Vagina (tissue), 2 donors: ENCODE measurements at regions not wholly inside any gene's neighbourhood (a gene's known extent, or its start where the extent isn't known, plus 50 kb on each side); places are given as distances from the start of the nearest gene placed in this dataset.

ENCODE experiments used
- DNase-seq, 2 donors: peaks; one replicate each; pipeline ENCODE4 v3.0.0-alpha.2; 2017; ENCODE audit errors: extremely low spot score in 2 of 2
- H3K27ac ChIP-seq: fragments of 200-600 bp; sonication (generic); one replicate; pipeline ENCODE4 v1.5.1; 2019
- H3K27me3 ChIP-seq: fragments of 200-600 bp; sonication (generic); one replicate; pipeline ENCODE4 v1.5.1; 2019
- H3K36me3 ChIP-seq, 2 donors: fragments of 200-600 bp; sonication (generic); one replicate each; pipeline ENCODE4 v1.5.1; 2017 to 2019
- H3K4me1 ChIP-seq: fragments of 200-600 bp; sonication (generic); one replicate; pipeline ENCODE4 v1.5.1; 2019
- H3K4me3 ChIP-seq, 2 donors: fragments of 200-600 bp; sonication (generic); 1 replicate in 1 of 2; 2 replicates in 1 of 2; pipeline ENCODE4 v1.5.1; 2016 to 2019
- H3K9me3 ChIP-seq: fragments of 200-600 bp; sonication (generic); one replicate; pipeline ENCODE4 v1.5.1; 2019
- POLR2A ChIP-seq, 2 donors: fragments of 450-650 bp; IDR thresholded peaks; one replicate each; pipeline ENCODE4 v1.6.1; 2017; ENCODE audit warnings: antibody characterized with exemption in 2 of 2, mild to moderate bottlenecking in 2 of 2, moderate library complexity in 2 of 2
- POLR2AphosphoS5 ChIP-seq, 2 donors: sonication (generic); formaldehyde crosslinking; IDR thresholded peaks; one replicate each; pipeline ENCODE4 v1.9.0; 2017; ENCODE audit warnings: antibody characterized with exemption in 2 of 2, mild to moderate bottlenecking in 2 of 2, low read depth in 1 of 2; ENCODE audit not compliant: insufficient read depth in 1 of 2
- intact Hi-C: fragments of 100-400 bp; cut with DNase I; formaldehyde crosslinking; loops from one replicate; pipeline ENCODE4 v1.15.1; 2023
- TF ChIP-seq, protein P1 (sequence below), 3 experiments: fragments of 450-650 bp in 2 of 3; fragments of 200-600 bp in 1 of 3; sonication (generic) in 1 of 3; IDR thresholded peaks; one replicate each; pipeline ENCODE4 v1.5.1; 2017 to 2019; ENCODE audit warnings: antibody characterized with exemption in 3 of 3, mild to moderate bottlenecking in 2 of 3, moderate library complexity in 2 of 3

DNA sequence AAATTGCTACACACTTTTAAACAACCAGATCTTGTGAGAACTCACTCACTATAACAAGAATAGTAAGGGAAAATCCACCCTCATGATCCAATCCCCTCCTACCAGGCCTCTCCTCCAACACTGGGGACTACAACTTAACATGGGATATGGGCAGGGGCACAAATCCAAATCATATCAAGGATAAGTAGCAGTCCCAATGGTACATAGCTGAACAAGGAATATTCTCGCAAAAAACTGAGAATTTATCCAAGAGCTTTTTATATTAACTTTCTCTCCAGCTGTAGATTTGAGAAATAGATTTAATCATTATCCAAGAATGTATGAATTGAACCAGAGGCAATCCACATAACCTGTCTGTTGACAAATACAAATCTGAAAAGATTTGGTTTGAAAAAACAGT, 185.2 kb downstream of the TMTC3 start:
- H3K27ac ChIP-seq, result no peak overlapping the region
- no peak for TF ChIP-seq POLR2A (IDR thresholded peaks at IDR 0.05)
- TF ChIP-seq, protein P1, sequence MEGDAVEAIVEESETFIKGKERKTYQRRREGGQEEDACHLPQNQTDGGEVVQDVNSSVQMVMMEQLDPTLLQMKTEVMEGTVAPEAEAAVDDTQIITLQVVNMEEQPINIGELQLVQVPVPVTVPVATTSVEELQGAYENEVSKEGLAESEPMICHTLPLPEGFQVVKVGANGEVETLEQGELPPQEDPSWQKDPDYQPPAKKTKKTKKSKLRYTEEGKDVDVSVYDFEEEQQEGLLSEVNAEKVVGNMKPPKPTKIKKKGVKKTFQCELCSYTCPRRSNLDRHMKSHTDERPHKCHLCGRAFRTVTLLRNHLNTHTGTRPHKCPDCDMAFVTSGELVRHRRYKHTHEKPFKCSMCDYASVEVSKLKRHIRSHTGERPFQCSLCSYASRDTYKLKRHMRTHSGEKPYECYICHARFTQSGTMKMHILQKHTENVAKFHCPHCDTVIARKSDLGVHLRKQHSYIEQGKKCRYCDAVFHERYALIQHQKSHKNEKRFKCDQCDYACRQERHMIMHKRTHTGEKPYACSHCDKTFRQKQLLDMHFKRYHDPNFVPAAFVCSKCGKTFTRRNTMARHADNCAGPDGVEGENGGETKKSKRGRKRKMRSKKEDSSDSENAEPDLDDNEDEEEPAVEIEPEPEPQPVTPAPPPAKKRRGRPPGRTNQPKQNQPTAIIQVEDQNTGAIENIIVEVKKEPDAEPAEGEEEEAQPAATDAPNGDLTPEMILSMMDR (IDR thresholded peaks at IDR 0.05), result no peak
- no peak for TF ChIP-seq POLR2AphosphoS5 (IDR thresholded peaks at IDR 0.05; ENCODE audit: insufficient read depth in 1 of 2, low read depth in 1 of 2)
- no peaks in the 10 kb centered on the region for H3K27me3 ChIP-seq

GRCh38 chr12:88328090-88328489, 186.0 kb downstream of the TMTC3 start:
- TF ChIP-seq, protein P1 (IDR thresholded peaks at IDR 0.05), result no peak
- no peak for TF ChIP-seq POLR2AphosphoS5 (IDR thresholded peaks at IDR 0.05; ENCODE audit: insufficient read depth in 1 of 2, low read depth in 1 of 2)
- TF ChIP-seq POLR2A (IDR thresholded peaks at IDR 0.05), result no peak
- H3K27ac ChIP-seq, result no peak overlapping the region
- H3K27me3 ChIP-seq, result no peaks in the 10 kb centered on the region
- peaks cover 15% of the 10 kb centered on the region for H3K4me1 ChIP-seq
- H3K36me3 ChIP-seq, result no peaks in the 10 kb centered on the region
- no peak for DNase-seq
- H3K4me3 ChIP-seq, result no peak overlapping the region
- intact Hi-C loops, result no loop called here
- no peaks in the 10 kb centered on the region for H3K9me3 ChIP-seq

More for the DNA sequence above, 185.2 kb downstream of the TMTC3 start:
- H3K4me3 ChIP-seq, result no peak overlapping the region
- intact Hi-C loops, result no loop called here
- H3K4me1 ChIP-seq, result peaks cover 15% of the 10 kb centered on the region
- no peaks in the 10 kb centered on the region for H3K36me3 ChIP-seq
- no peak for DNase-seq
- H3K9me3 ChIP-seq, result no peaks in the 10 kb centered on the region

DNA sequence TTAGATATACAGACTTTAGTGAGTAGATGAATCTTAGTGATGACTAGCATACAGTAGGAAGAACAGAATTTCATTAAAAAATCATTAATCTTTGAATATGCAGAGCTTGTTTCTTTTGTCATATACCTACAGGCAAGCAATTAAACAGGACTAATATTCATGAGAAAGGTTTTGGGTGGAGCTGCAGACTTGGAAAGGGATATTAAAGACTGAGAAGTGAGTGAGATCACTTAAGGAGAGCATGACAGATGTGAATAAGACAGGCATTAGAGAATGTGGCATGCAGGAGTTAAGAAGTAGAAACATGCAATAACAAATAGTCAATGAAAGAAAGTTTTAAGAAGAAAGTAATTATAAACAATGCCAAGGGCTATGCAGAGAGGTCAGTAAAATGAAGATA, 187.7 kb downstream of the TMTC3 start:
- Histone ChIP-seq H3K27ac (no peak overlapping the region), H3K27me3 (no peaks in the 10 kb centered on the region), H3K36me3 (no peaks in the 10 kb centered on the region), H3K4me1 (peaks cover 17% of the 10 kb centered on the region), H3K9me3 (no peaks in the 10 kb centered on the region), H3K4me3 (no peak overlapping the region)
- intact Hi-C loops, result no loop called here
- DNase-seq, result no peak
- no peak for TF ChIP-seq POLR2AphosphoS5 (IDR thresholded peaks at IDR 0.05; ENCODE audit: insufficient read depth in 1 of 2, low read depth in 1 of 2)

DNA sequence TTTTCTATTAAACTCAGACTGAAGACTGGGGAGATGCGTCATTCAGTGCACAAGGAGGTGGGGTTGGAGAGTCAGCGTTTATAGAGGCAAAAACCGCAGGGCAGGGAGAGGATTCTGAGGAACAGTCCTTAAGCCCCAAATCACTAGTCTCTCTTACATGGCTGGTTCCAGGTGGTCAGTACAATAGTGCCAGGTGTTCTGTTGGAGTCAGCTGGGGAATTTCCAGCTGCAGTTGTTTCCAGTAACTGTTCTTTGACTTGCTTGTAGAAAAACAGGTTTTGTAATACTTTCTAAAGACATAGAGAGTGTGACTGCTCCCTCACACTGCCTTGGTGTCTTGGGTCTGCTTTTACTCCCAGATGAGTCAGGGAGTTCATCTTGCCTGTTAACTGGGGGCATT, 192.2 kb downstream of the TMTC3 start:
- TF ChIP-seq POLR2A (IDR thresholded peaks at IDR 0.05), result no peak
- TF ChIP-seq, protein P1 (IDR thresholded peaks at IDR 0.05), result no peak
- TF ChIP-seq POLR2AphosphoS5 (IDR thresholded peaks at IDR 0.05; ENCODE audit: insufficient read depth in 1 of 2, low read depth in 1 of 2), result no peak
- no peaks in the 10 kb centered on the region for H3K27me3 ChIP-seq
- intact Hi-C loops, result no loop called here
- H3K27ac ChIP-seq, result no peak overlapping the region
- DNase-seq, result no peak
- H3K9me3 ChIP-seq, result no peaks in the 10 kb centered on the region
- H3K4me3 ChIP-seq, result no peak overlapping the region
- H3K36me3 ChIP-seq, result no peaks in the 10 kb centered on the region
- peaks cover 5% of the 10 kb centered on the region for H3K4me1 ChIP-seq

- DNase-seq, result no peak
- H3K4me3 ChIP-seq, result no peak overlapping the region
- no peaks in the 10 kb centered on the region for H3K27me3 ChIP-seq
- TF ChIP-seq POLR2A (IDR thresholded peaks at IDR 0.05) (no peak), POLR2AphosphoS5 (IDR thresholded peaks at IDR 0.05; ENCODE audit: insufficient read depth in 1 of 2, low read depth in 1 of 2) (no peak)
- TF ChIP-seq, protein P1 (IDR thresholded peaks at IDR 0.05), result no peak
- intact Hi-C loops, result loop anchor here (5.0 kb wide), 1 partner anchor 1404 kb away; no protein-coding TSS in a partner anchor
- H3K4me1 ChIP-seq, result peaks cover 5% of the 10 kb centered on the region
- no peaks in the 10 kb centered on the region for H3K36me3 ChIP-seq
- H3K27ac ChIP-seq, result no peak overlapping the region
- H3K9me3 ChIP-seq, result no peaks in the 10 kb centered on the region
Observed at GRCh38 chr12:88336076-88336739, 194.1 kb downstream of the TMTC3 start.
